Esophagus squamous epithelium (tissue), 5 donors: ENCODE measurements at regions not wholly inside any gene's neighbourhood (a gene's known extent, or its start where the extent isn't known, plus 50 kb on each side); places are given as distances from the start of the nearest gene placed in this dataset.

ENCODE experiments used
- DNase-seq: peaks from one replicate; lab custom pipeline; 2025; lab: John Stamatoyannopoulos, UW
- H3K27ac ChIP-seq, 4 donors: fragments of 200-600 bp; sonication (generic); one replicate each; pipeline ENCODE4 v1.5.1; 2016 to 2019; ENCODE audit warnings: mild to moderate bottlenecking in 1 of 4
- H3K27me3 ChIP-seq, 4 donors: fragments of 200-600 bp; sonication (generic); 1 replicate in 3 of 4; 2 replicates in 1 of 4; pipeline versions ENCODE4 v1.5.1 to v1.6.0; 2017 to 2021; ENCODE audit warnings: antibody characterized with exemption in 1 of 4
- H3K36me3 ChIP-seq, 3 donors: fragments of 200-600 bp; sonication (generic); one replicate each; pipeline ENCODE4 v1.5.1; 2016 to 2019
- H3K4me1 ChIP-seq, 3 donors: fragments of 200-600 bp; sonication (generic); one replicate each; pipeline ENCODE4 v1.5.1; 2017 to 2019
- H3K4me3 ChIP-seq, 4 donors: fragments of 200-600 bp; sonication (generic); 1 replicate in 3 of 4; 2 replicates in 1 of 4; pipeline ENCODE4 v1.5.1; 2016 to 2019; ENCODE audit warnings: mild to moderate bottlenecking in 2 of 4, moderate library complexity in 1 of 4
- H3K9me3 ChIP-seq, 3 donors: fragments of 200-600 bp; sonication (generic); one replicate each; pipeline ENCODE4 v1.5.1; 2016 to 2019
- CTCF ChIP-seq, 6 experiments: fragments of 450-650 bp in 4 of 6; fragments of 200-600 bp in 2 of 6; sonication (generic) in 2 of 6; IDR thresholded peaks; one replicate each; pipeline ENCODE4 v1.5.1; 2016 to 2019; ENCODE audit warnings: antibody characterized with exemption in 6 of 6, mild to moderate bottlenecking in 4 of 6, moderate library complexity in 4 of 6
- POLR2A ChIP-seq, 4 donors: fragments of 450-650 bp; IDR thresholded peaks; one replicate each; pipeline ENCODE4 v1.6.1; 2017; ENCODE audit warnings: antibody characterized with exemption in 4 of 4, mild to moderate bottlenecking in 4 of 4, moderate library complexity in 3 of 4
- WGBS, 2 donors: methylation state at CpG; one replicate each; pipeline ENCODE4 v1.1.5; 2018; 5-methylcytosine and 5-hydroxymethylcytosine counted together
- intact Hi-C: fragments of 100-400 bp; cut with DNase I; formaldehyde crosslinking; loops from one replicate; pipeline ENCODE4 v1.15.0; 2022
- donor health status: DM: yes; HTN: yes; CAD: no.

- 27 to 52% methylated on average over 4 to 6 of the region's 8 CpGs for WGBS, 2 donors
- Histone ChIP-seq H3K4me1 (no peaks in the 10 kb centered on the region), H3K27me3 (peaks cover 0 to 29% (median 0%) of the 10 kb centered on the region in 4 donors), H3K27ac (no peak overlapping the region), H3K4me3 (no peak overlapping the region), H3K9me3 (peaks cover 0 to 19% (median 6%) of the 10 kb centered on the region in 3 donors), H3K36me3 (no peaks in the 10 kb centered on the region)
- intact Hi-C loops, result no loop called here
- TF ChIP-seq CTCF (IDR thresholded peaks at IDR 0.05) (no peak), POLR2A (IDR thresholded peaks at IDR 0.05) (no peak)
- no peak for DNase-seq
Measured at GRCh38 chr2:239853706-239854327, 171.3 kb downstream of the NDUFA10 start.

GRCh38 chr2:239853121-239853520 lies 172.0 kb downstream of the NDUFA10 start:
- no peak overlapping the region for H3K27ac ChIP-seq
- H3K9me3 ChIP-seq, result peaks cover 0 to 19% (median 6%) of the 10 kb centered on the region in 3 donors
- no peak overlapping the region for H3K4me3 ChIP-seq
- H3K36me3 ChIP-seq, result no peaks in the 10 kb centered on the region
- H3K27me3 ChIP-seq, result peaks cover 0 to 29% (median 0%) of the 10 kb centered on the region in 4 donors
- no peak for TF ChIP-seq CTCF (IDR thresholded peaks at IDR 0.05)
- 83 to 90% methylated on average over 1 to 3 of the region's 8 CpGs for WGBS, 2 donors
- intact Hi-C loops, result no loop called here
- H3K4me1 ChIP-seq, result no peaks in the 10 kb centered on the region
- no peak for DNase-seq

GRCh38 chr2:239852272-239852671 lies 172.9 kb downstream of the NDUFA10 start:
- intact Hi-C loops, result no loop called here
- no peak for DNase-seq
- no peaks in the 10 kb centered on the region for H3K4me1 ChIP-seq
- H3K27ac ChIP-seq, result no peak overlapping the region
- no peak overlapping the region for H3K4me3 ChIP-seq
- 73 to 88% methylated on average over 4 of the region's 7 CpGs for WGBS, 2 donors
- peaks cover 0 to 23% (median 0%) of the 10 kb centered on the region in 4 donors for H3K27me3 ChIP-seq
- H3K36me3 ChIP-seq, result no peaks in the 10 kb centered on the region
- no peak for TF ChIP-seq CTCF (IDR thresholded peaks at IDR 0.05)
- TF ChIP-seq POLR2A (IDR thresholded peaks at IDR 0.05), result no peak
- H3K9me3 ChIP-seq, result peaks cover 0 to 19% (median 6%) of the 10 kb centered on the region in 3 donors

- Histone ChIP-seq H3K27me3 (peaks cover 0 to 5% (median 0%) of the 10 kb centered on the region in 4 donors), H3K27ac (no peak overlapping the region), H3K4me3 (no peak overlapping the region), H3K9me3 (peaks cover 0 to 19% (median 6%) of the 10 kb centered on the region in 3 donors), H3K4me1 (no peaks in the 10 kb centered on the region), H3K36me3 (no peaks in the 10 kb centered on the region)
- intact Hi-C loops, result no loop called here
- WGBS, 2 donors, result 75 to 83% methylated on average over 4 to 6 of the region's 9 CpGs
- TF ChIP-seq POLR2A (IDR thresholded peaks at IDR 0.05) (no peak), CTCF (IDR thresholded peaks at IDR 0.05) (no peak)
- no peak for DNase-seq
Measured at GRCh38 chr2:239846789-239847676, 178.1 kb downstream of the NDUFA10 start.

GRCh38 chr2:239845968-239846367 lies 179.2 kb downstream of the NDUFA10 start:
- DNase-seq, result no peak
- peaks cover 0 to 13% (median 0%) of the 10 kb centered on the region in 3 donors for H3K9me3 ChIP-seq
- no peak overlapping the region for H3K4me3 ChIP-seq
- TF ChIP-seq CTCF (IDR thresholded peaks at IDR 0.05) (no peak), POLR2A (IDR thresholded peaks at IDR 0.05) (no peak)
- no peaks in the 10 kb centered on the region for H3K4me1 ChIP-seq
- no peak overlapping the region for H3K27ac ChIP-seq
- intact Hi-C loops, result no loop called here
- peaks cover 0 to 5% (median 0%) of the 10 kb centered on the region in 4 donors for H3K27me3 ChIP-seq
- no peaks in the 10 kb centered on the region for H3K36me3 ChIP-seq
